ELR (cell line): ENCODE measurements at regions not wholly inside any gene's neighbourhood (a gene's known extent, or its start where the extent isn't known, plus 50 kb on each side); places are given as distances from the start of the nearest gene placed in this dataset.
"Not testable (repeated sequence)": the region's sequence is repeated elsewhere in the genome, so short reads cannot be mapped to it uniquely, and the experiment has no call there.

ENCODE experiments used
- DNase-seq: peaks from one replicate; pipeline ENCODE4 v3.0.0-alpha.2; 2015; ENCODE audit warnings: low read depth

GRCh38 chr3:101138817-101139216, 145.6 kb upstream of the ABI3BP start:
- DNase-seq = no peak

- no peak for DNase-seq
These were observed 141.1 kb upstream of the ABI3BP start for GRCh38 chr3:101134331-101134730.

- DNase-seq = no peak
These were observed 140.4 kb upstream of the ABI3BP start for GRCh38 chr3:101133652-101134051.

GRCh38 chr3:101133197-101133596, 140.0 kb upstream of the ABI3BP start:
- DNase-seq = not testable (repeated sequence)

- DNase-seq = peak; percentile 8
These were observed 138.5 kb upstream of the ABI3BP start for GRCh38 chr3:101131767-101132166.

- peak; percentile 32 for DNase-seq
These were observed 135.6 kb upstream of the ABI3BP start for GRCh38 chr3:101128786-101129185.

GRCh38 chr3:101128001-101128400, 134.8 kb upstream of the ABI3BP start:
- no peak for DNase-seq

GRCh38 chr3:101124125-101124524, 130.9 kb upstream of the ABI3BP start:
- no peak for DNase-seq

- no peak for DNase-seq
These were observed 129.9 kb upstream of the ABI3BP start for GRCh38 chr3:101123081-101123480.

- no peak for DNase-seq
These were observed 129.5 kb upstream of the ABI3BP start for GRCh38 chr3:101122681-101123080.

- DNase-seq = no peak
These were observed 126.8 kb upstream of the ABI3BP start for GRCh38 chr3:101120039-101120438.

- DNase-seq = peak; percentile 71
These were observed 126.3 kb upstream of the ABI3BP start for GRCh38 chr3:101119535-101119934.

GRCh38 chr3:101117980-101118379, 124.8 kb upstream of the ABI3BP start:
- DNase-seq = no peak

- no peak for DNase-seq
These were observed 124.2 kb upstream of the ABI3BP start for GRCh38 chr3:101117465-101117864.

- not testable (repeated sequence) for DNase-seq
These were observed 117.1 kb upstream of the ABI3BP start for GRCh38 chr3:101110295-101110694.

- no peak for DNase-seq
These were observed 111.1 kb upstream of the ABI3BP start for GRCh38 chr3:101104321-101104720.

GRCh38 chr3:101102678-101103296, 109.6 kb upstream of the ABI3BP start:
- DNase-seq = no peak

GRCh38 chr3:101100361-101101009, 107.3 kb upstream of the ABI3BP start:
- DNase-seq = no peak

- DNase-seq = no peak
These were observed 106.6 kb upstream of the ABI3BP start for GRCh38 chr3:101099791-101100190.

- no peak for DNase-seq
These were observed 103.2 kb upstream of the ABI3BP start for GRCh38 chr3:101096444-101096843.

GRCh38 chr3:101095693-101096430, 102.6 kb upstream of the ABI3BP start:
- no peak for DNase-seq

GRCh38 chr3:101091489-101091888, 98.3 kb upstream of the ABI3BP start:
- DNase-seq = peak; percentile 80

- no peak for DNase-seq
These were observed 92.5 kb upstream of the ABI3BP start for GRCh38 chr3:101085752-101086151.
